Chondrocyte (in vitro differentiated cells): ENCODE measurements at regions not wholly inside any gene's neighbourhood (a gene's known extent, or its start where the extent isn't known, plus 50 kb on each side); places are given as distances from the start of the nearest gene placed in this dataset.

Experiments used
- DNase-seq: peaks from one replicate; pipeline ENCODE4 v3.0.0; 2021; ENCODE audit warnings: mixed read lengths, low spot score
- H3K27ac Mint-ChIP-seq: one replicate; pipeline ENCODE4 v1.8.0; 2021; ENCODE audit warnings: mild to moderate bottlenecking, moderate library complexity, mixed read lengths; ENCODE audit not compliant: unreplicated experiment
- H3K27me3 Mint-ChIP-seq: 2 replicates; pipeline ENCODE4 v1.8.0; 2021; ENCODE audit warnings: low read depth, mixed read lengths
- H3K36me3 Mint-ChIP-seq: 2 replicates; pipeline ENCODE4 v1.8.0; 2021; ENCODE audit warnings: low read depth, mixed read lengths
- H3K4me1 Mint-ChIP-seq: 2 replicates; pipeline ENCODE4 v1.8.0; 2021; ENCODE audit warnings: low read depth, mild to moderate bottlenecking, mixed read lengths
- H3K4me3 Mint-ChIP-seq: one replicate; pipeline ENCODE4 v1.8.0; 2021; ENCODE audit warnings: mild to moderate bottlenecking, moderate library complexity, mixed read lengths; ENCODE audit not compliant: unreplicated experiment
- H3K9me3 Mint-ChIP-seq: 2 replicates; pipeline ENCODE4 v1.8.0; 2021; ENCODE audit warnings: low read depth, mixed read lengths
- TF ChIP-seq, protein P1 (sequence below): fragments of 200-600 bp; sonication (generic); IDR thresholded peaks from 2 replicates; pipeline ENCODE4 v1.5.0; 2021; ENCODE audit warnings: antibody characterized with exemption, mild to moderate bottlenecking, moderate library complexity

- Mint-ChIP-seq H3K27ac (no peak overlapping the region), H3K27me3 (no peaks in the 10 kb centered on the region), H3K4me3 (no peak overlapping the region), H3K4me1 (peaks cover 63% of the 10 kb centered on the region), H3K9me3 (peaks cover 3% of the 10 kb centered on the region), H3K36me3 (peaks cover 19% of the 10 kb centered on the region)
- TF ChIP-seq, protein P1, sequence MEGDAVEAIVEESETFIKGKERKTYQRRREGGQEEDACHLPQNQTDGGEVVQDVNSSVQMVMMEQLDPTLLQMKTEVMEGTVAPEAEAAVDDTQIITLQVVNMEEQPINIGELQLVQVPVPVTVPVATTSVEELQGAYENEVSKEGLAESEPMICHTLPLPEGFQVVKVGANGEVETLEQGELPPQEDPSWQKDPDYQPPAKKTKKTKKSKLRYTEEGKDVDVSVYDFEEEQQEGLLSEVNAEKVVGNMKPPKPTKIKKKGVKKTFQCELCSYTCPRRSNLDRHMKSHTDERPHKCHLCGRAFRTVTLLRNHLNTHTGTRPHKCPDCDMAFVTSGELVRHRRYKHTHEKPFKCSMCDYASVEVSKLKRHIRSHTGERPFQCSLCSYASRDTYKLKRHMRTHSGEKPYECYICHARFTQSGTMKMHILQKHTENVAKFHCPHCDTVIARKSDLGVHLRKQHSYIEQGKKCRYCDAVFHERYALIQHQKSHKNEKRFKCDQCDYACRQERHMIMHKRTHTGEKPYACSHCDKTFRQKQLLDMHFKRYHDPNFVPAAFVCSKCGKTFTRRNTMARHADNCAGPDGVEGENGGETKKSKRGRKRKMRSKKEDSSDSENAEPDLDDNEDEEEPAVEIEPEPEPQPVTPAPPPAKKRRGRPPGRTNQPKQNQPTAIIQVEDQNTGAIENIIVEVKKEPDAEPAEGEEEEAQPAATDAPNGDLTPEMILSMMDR: no peak
- DNase-seq: no peak
These were observed 171.0 kb upstream of the COL8A1 start for GRCh38 chr3:99467420-99467819.

DNA sequence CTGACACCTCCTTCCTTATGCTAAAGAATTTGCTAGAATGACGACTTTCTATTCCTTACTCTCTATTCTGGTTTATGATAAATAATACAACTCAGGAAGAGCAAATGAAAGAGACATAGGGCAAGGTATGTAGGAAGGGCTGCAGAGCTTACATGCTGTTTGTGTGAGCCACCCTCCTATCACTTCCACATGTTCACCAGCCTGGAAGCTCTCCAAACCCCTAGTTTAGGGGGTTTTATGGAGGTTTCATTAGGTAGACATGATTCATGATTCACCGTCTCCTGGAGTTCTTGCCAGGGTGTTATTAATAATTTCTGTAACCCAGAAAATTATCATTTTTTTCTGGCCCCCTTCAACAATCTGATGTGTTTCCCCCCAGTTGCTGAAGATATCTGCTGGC is 172.1 kb upstream of the COL8A1 start:
- no peaks in the 10 kb centered on the region for H3K27me3 Mint-ChIP-seq
- H3K36me3 Mint-ChIP-seq: peaks cover 19% of the 10 kb centered on the region
- peaks cover 3% of the 10 kb centered on the region for H3K9me3 Mint-ChIP-seq
- no peak overlapping the region for H3K27ac Mint-ChIP-seq
- peaks cover 54% of the 10 kb centered on the region for H3K4me1 Mint-ChIP-seq
- no peak overlapping the region for H3K4me3 Mint-ChIP-seq
- no peak for DNase-seq
- TF ChIP-seq, protein P1: no peak

DNA sequence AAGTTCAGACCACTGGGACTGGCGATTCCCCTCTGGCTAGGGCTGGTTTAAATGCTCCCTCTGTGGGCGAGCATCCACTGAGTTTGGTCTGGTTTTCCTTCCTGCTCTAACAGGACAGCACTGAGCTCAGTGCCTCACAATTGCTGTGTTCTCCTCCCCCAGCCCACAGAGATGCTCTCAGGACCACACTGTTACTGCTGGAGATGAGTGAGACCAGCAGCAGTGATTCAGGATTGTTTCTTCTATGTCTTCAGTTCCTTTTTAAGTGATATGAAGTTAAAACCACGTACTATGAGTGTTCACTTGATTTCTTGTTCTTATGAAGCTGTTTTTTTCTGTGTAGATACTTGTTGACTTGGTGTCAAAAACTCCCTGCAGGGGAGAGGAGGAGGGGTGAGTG is 180.4 kb upstream of the COL8A1 start:
- TF ChIP-seq, protein P1: no peak
- H3K36me3 Mint-ChIP-seq: peaks cover 23% of the 10 kb centered on the region
- H3K4me1 Mint-ChIP-seq: peaks cover 19% of the 10 kb centered on the region
- H3K27ac Mint-ChIP-seq: peak overlapping the region; percentile 15
- no peaks in the 10 kb centered on the region for H3K27me3 Mint-ChIP-seq
- no peak overlapping the region for H3K4me3 Mint-ChIP-seq
- peaks cover 13% of the 10 kb centered on the region for H3K9me3 Mint-ChIP-seq
- DNase-seq: no peak

GRCh38 chr3:99442599-99442998 is 195.8 kb upstream of the COL8A1 start:
- Mint-ChIP-seq H3K9me3 (peaks cover 18% of the 10 kb centered on the region), H3K36me3 (peaks cover 19% of the 10 kb centered on the region), H3K4me1 (peaks cover 40% of the 10 kb centered on the region), H3K4me3 (no peak overlapping the region), H3K27me3 (no peaks in the 10 kb centered on the region), H3K27ac (peak overlapping the region; percentile 13)
- TF ChIP-seq, protein P1: no peak
- DNase-seq: no peak

DNA sequence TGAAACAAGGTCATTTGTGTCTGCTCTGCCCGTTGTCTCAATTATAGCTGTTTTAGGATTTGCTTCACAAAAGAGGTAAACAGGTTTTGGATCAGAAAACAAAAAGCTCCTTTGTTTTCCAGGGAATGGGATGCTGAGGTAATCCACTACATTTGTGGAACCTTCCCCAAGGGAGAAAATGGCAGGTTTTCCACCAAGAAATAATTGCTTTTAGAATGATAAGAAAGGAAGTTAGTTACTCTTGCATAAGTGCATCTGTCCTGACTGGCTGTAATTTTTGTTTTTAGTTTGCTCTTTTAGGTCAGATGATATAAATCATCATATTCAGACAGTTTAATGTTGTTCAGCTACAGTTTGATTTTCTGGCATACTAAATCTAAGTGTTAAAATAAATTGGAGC is 198.5 kb upstream of the COL8A1 start:
- H3K36me3 Mint-ChIP-seq: peaks cover 26% of the 10 kb centered on the region
- TF ChIP-seq, protein P1: no peak
- H3K9me3 Mint-ChIP-seq: peaks cover 35% of the 10 kb centered on the region
- no peak for DNase-seq
- H3K27me3 Mint-ChIP-seq: no peaks in the 10 kb centered on the region
- H3K4me3 Mint-ChIP-seq: no peak overlapping the region
- H3K4me1 Mint-ChIP-seq: peaks cover 40% of the 10 kb centered on the region
- H3K27ac Mint-ChIP-seq: peak overlapping the region; percentile 38
